HG03103 (cell line): ENCODE measurements at regions not wholly inside any gene's neighbourhood (a gene's known extent, or its start where the extent isn't known, plus 50 kb on each side); places are given as distances from the start of the nearest gene placed in this dataset.
"Not testable (repeated sequence)": the region's sequence is repeated elsewhere in the genome, so short reads cannot be mapped to it uniquely, and the experiment has no call there.

ENCODE experiments used
- ATAC-seq: cut with Tn5 transposase; IDR thresholded peaks from one replicate; pipeline ENCODE4 v1.9.1; 2021; ENCODE audit warnings: low read depth; ENCODE audit not compliant: unreplicated experiment

GRCh38 chr20:53803492-53804155 lies 210.0 kb upstream of the ZNF217 start:
- ATAC-seq = no peak

- ATAC-seq = no peak
Measured at GRCh38 chr20:53801609-53802370, 208.2 kb upstream of the ZNF217 start.

- no peak for ATAC-seq
Measured at GRCh38 chr20:53800883-53801604, 207.4 kb upstream of the ZNF217 start.

GRCh38 chr20:53800418-53800817 lies 206.8 kb upstream of the ZNF217 start:
- no peak for ATAC-seq

GRCh38 chr20:53797085-53797484 lies 203.4 kb upstream of the ZNF217 start:
- ATAC-seq = no peak

GRCh38 chr20:53795170-53795569 lies 201.5 kb upstream of the ZNF217 start:
- no peak for ATAC-seq

- no peak for ATAC-seq
Measured at GRCh38 chr20:53794529-53795115, 201.0 kb upstream of the ZNF217 start.

GRCh38 chr20:53793783-53794383 lies 200.2 kb upstream of the ZNF217 start:
- no peak for ATAC-seq

GRCh38 chr20:53792946-53793536 lies 199.4 kb upstream of the ZNF217 start:
- no peak for ATAC-seq

- ATAC-seq = no peak
Measured at GRCh38 chr20:53789989-53790675, 196.5 kb upstream of the ZNF217 start.

- ATAC-seq = no peak
Measured at GRCh38 chr20:53788253-53789022, 194.8 kb upstream of the ZNF217 start.

- ATAC-seq = not testable (repeated sequence)
Measured at GRCh38 chr20:53787491-53787931, 193.9 kb upstream of the ZNF217 start.

GRCh38 chr20:53786445-53787267 lies 193.0 kb upstream of the ZNF217 start:
- no peak for ATAC-seq

- no peak for ATAC-seq
Measured at GRCh38 chr20:53786071-53786444, 192.4 kb upstream of the ZNF217 start.

GRCh38 chr20:53785320-53785719 lies 191.7 kb upstream of the ZNF217 start:
- ATAC-seq = no peak

- no peak for ATAC-seq
Measured at GRCh38 chr20:53783768-53784167, 190.1 kb upstream of the ZNF217 start.

- ATAC-seq = no peak
Measured at GRCh38 chr20:53782612-53783246, 189.1 kb upstream of the ZNF217 start.

GRCh38 chr20:53779822-53780221 lies 186.2 kb upstream of the ZNF217 start:
- ATAC-seq = no peak
